22Rv1 (cell line): ENCODE measurements at regions not wholly inside any gene's neighbourhood (a gene's known extent, or its start where the extent isn't known, plus 50 kb on each side); places are given as distances from the start of the nearest gene placed in this dataset.

Experiments
- ZFX ChIP-seq: fragments of 450-650 bp; IDR thresholded peaks from 2 replicates; pipeline ENCODE4 v1.6.1; 2017; ENCODE audit warnings: antibody characterized with exemption, borderline replicate concordance
- TF ChIP-seq, protein P1 (sequence below): fragments of 450-650 bp; IDR thresholded peaks from 2 replicates; pipeline ENCODE4 v1.5.1; 2017; ENCODE audit warnings: mild to moderate bottlenecking

DNA sequence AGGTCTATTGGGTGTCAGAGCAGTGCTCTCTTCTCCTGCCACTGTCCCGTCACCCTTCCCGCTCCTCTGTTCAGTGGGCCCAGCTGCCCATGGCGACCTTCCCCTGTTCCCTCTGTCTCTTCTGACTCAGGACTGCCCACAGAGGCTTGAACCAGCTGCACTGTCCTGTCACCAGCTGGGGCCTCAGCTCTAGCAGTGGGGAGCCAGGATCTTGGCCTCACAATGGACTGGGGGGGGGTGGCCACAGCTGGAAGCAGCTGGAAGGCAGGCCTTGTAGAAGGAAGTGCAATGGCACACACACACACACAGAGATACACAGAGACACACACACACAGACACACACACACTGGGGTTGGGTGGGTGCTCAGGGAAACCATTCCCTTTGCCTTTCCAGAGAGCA, 114.0 kb upstream of the PJA1 start:
- TF ChIP-seq, protein P1, sequence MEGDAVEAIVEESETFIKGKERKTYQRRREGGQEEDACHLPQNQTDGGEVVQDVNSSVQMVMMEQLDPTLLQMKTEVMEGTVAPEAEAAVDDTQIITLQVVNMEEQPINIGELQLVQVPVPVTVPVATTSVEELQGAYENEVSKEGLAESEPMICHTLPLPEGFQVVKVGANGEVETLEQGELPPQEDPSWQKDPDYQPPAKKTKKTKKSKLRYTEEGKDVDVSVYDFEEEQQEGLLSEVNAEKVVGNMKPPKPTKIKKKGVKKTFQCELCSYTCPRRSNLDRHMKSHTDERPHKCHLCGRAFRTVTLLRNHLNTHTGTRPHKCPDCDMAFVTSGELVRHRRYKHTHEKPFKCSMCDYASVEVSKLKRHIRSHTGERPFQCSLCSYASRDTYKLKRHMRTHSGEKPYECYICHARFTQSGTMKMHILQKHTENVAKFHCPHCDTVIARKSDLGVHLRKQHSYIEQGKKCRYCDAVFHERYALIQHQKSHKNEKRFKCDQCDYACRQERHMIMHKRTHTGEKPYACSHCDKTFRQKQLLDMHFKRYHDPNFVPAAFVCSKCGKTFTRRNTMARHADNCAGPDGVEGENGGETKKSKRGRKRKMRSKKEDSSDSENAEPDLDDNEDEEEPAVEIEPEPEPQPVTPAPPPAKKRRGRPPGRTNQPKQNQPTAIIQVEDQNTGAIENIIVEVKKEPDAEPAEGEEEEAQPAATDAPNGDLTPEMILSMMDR, result no peak
- TF ChIP-seq ZFX, result no peak
